ENCODE measurements at regions not wholly inside any gene's neighbourhood (a gene's known extent, or its start where the extent isn't known, plus 50 kb on each side); places are given as distances from the start of the nearest gene placed in this dataset.

- no peak overlapping the region for H3K27ac ChIP-seq
- ChIA-PET POLR2A (ENCODE audit: low non-redundant PET) (no interaction called here), CTCF (interaction anchor here (0.6 kb wide), 1 partner anchor 282 kb away, joined by 3 read pairs; no protein-coding TSS in a partner anchor)
- no peak for TF ChIP-seq CTCF (conservative IDR thresholded peaks at IDR 0.05; ENCODE audit: low read depth)
- DNase-seq (ENCODE audit: low spot score), result no peak
Measured at GRCh38 chr1:227392984-227393764, 74.9 kb upstream of the CDC42BPA start.

- POLR2A ChIA-PET (ENCODE audit: low non-redundant PET), result interaction anchor here (0.6 kb wide), 1 partner anchor 34 kb away, joined by 4 read pairs; no protein-coding TSS in a partner anchor
- H3K27ac ChIP-seq, result no peak overlapping the region
- CTCF ChIA-PET, result interaction anchor here (0.6 kb wide), 1 partner anchor 308 kb away, joined by 3 read pairs; no protein-coding TSS in a partner anchor
- no peak for TF ChIP-seq CTCF (conservative IDR thresholded peaks at IDR 0.05; ENCODE audit: low read depth)
- DNase-seq (ENCODE audit: low spot score), result no peak
Measured at GRCh38 chr1:227391879-227392278, 73.6 kb upstream of the CDC42BPA start.

- no peak for DNase-seq (ENCODE audit: low spot score)
- H3K27ac ChIP-seq, result no peak overlapping the region
- CTCF ChIA-PET, result interaction anchor here (0.6 kb wide), 1 partner anchor 307 kb away, joined by 3 read pairs; no protein-coding TSS in a partner anchor
- no peak for TF ChIP-seq CTCF (conservative IDR thresholded peaks at IDR 0.05; ENCODE audit: low read depth)
- POLR2A ChIA-PET (ENCODE audit: low non-redundant PET), result no interaction called here
Measured at GRCh38 chr1:227391211-227391610, 72.9 kb upstream of the CDC42BPA start.

- DNase-seq (ENCODE audit: low spot score), result no peak
- no peak for TF ChIP-seq CTCF (conservative IDR thresholded peaks at IDR 0.05; ENCODE audit: low read depth)
- POLR2A ChIA-PET (ENCODE audit: low non-redundant PET), result no interaction called here
- CTCF ChIA-PET, result no interaction called here
- no peak overlapping the region for H3K27ac ChIP-seq
Measured at GRCh38 chr1:227390525-227390924, 72.2 kb upstream of the CDC42BPA start.

GRCh38 chr1:227388214-227389168, 70.2 kb upstream of the CDC42BPA start:
- TF ChIP-seq CTCF (conservative IDR thresholded peaks at IDR 0.05; ENCODE audit: low read depth), result no peak
- POLR2A ChIA-PET (ENCODE audit: low non-redundant PET), result no interaction called here
- no peak overlapping the region for H3K27ac ChIP-seq
- DNase-seq (ENCODE audit: low spot score), result peak; percentile 45
- CTCF ChIA-PET, result interaction anchor here (0.9 kb wide), 1 partner anchor 31 kb away, joined by 3 read pairs; no protein-coding TSS in a partner anchor

GRCh38 chr1:227379555-227379892, 61.2 kb upstream of the CDC42BPA start:
- no peak for TF ChIP-seq CTCF (conservative IDR thresholded peaks at IDR 0.05; ENCODE audit: low read depth)
- ChIA-PET POLR2A (ENCODE audit: low non-redundant PET) (no interaction called here), CTCF (no interaction called here)
- DNase-seq (ENCODE audit: low spot score), result no peak
- H3K27ac ChIP-seq, result no peak overlapping the region

Measured in RWPE1 (cell line).